Endothelial cell of hepatic sinusoid (primary cell): ENCODE measurements at regions not wholly inside any gene's neighbourhood (a gene's known extent, or its start where the extent isn't known, plus 50 kb on each side); places are given as distances from the start of the nearest gene placed in this dataset.

Experiments used
- in situ Hi-C: cut with HindIII; loops from 2 replicates; pipeline ENCODE4 v1.10.0; 2017; ENCODE audit warnings: low sequenced_read_pairs

DNA sequence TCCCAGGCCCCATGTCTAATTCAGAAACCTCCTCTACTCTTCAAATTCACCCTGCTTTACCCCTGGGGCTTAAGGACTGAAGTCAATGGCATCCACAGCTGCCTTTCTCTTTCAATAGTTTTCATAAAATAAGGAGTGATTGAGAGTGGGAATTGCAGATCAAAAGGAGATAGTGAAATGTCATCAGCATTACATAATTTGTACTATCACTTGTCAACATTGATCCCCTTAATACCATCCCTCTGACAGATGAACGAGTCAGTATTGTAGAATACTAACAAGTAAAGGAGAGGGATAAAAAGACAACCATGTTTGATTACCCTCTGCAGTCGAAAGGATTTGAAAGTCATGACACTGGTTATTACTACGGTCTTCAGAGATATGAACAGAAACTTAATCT is 212.4 kb downstream of the TMEM114 start:
- in situ Hi-C loops, result loop anchor here (25.0 kb wide), 1 partner anchor 159 kb away; no protein-coding TSS in a partner anchor

DNA sequence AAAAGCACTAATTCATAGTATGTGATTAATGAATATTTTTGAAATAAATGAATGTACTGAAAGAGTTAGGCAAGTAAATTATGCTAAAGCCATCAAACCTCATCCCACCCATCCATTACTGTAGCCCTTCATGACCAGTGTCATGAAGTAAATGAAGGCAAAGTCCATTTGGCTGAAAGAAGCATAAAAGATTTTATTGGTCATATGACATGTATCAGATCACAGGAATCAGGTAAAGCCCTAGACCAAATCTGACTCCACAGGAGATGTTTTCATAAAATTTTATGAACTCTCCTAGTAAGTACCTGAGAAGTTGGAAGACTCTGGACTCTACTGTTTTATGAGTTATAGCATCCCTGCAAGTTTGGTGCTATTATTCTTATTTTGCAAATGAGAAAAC is 213.5 kb downstream of the TMEM114 start:
- in situ Hi-C loops, result loop anchor here (25.0 kb wide), 1 partner anchor 160 kb away; no protein-coding TSS in a partner anchor

DNA sequence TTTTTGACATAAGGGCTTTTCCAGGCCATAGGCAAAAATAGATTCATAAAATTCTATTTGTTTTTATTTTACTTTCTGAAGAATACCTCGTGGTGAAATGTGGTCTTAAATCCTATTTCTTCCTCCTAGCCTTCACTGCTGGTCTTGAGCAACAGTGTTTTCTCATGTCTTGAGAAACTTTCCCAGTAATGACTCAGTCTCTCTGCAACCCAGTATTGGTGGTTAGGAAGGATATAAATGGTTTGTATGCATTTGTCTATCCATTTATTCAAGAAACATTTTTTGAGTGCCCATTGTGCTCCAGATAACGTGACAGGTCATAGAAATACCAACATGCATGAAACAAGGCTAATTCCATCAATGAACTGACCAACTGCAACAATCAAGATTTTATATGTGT is 213.9 kb downstream of the TMEM114 start:
- in situ Hi-C loops, result loop anchor here (25.0 kb wide), 1 partner anchor 161 kb away; no protein-coding TSS in a partner anchor

DNA sequence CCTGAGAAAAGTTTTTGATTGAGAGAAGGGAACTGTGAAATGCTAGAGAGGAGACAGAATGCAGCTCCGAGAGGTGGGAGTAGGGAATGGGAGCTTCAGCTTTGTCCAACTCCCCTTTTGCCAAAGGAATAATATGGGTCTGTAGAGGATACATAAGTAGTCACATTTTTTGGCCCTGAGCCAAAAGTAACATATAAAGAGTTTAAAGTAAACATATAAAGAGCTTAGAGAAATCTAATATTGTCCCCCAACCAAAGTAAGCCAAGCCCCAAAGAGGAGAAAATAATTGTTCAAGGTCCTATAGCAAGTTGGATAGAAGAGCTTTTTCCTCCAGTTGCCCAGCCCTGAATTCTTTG is 215.1 kb downstream of the TMEM114 start:
- in situ Hi-C loops, result loop anchor here (25.0 kb wide), 1 partner anchor 162 kb away; no protein-coding TSS in a partner anchor

DNA sequence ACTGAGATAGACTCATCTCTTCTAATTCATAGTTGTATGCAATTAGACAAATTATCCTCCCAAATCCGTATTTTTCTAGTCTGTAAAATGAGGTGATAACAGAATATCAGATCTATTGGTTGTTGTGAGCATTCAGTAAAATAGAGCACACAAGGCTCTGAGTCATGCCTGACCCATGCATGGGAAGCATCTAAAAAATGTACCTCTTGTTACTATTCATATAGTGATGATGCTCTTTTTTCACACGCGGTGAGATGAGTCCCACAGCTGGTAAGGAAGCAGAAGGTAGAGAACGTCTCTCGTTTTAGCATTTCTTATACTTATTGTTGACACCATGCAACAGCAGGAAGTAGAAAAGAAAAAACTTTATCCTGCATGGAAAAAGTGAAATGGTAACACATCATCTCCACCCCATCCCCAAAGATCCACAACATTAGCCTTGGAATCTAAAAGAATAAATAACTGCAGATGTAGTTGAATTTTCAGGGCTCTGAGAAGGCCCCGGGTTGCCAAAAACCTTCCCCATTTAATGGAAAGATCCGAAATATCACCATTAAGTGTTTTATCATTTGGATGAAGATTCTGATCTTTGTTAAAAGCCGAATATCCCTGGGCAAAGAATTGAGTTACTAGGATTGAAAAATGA is 215.6 kb downstream of the TMEM114 start:
- in situ Hi-C loops, result loop anchor here (25.0 kb wide), 1 partner anchor 163 kb away; no protein-coding TSS in a partner anchor

DNA sequence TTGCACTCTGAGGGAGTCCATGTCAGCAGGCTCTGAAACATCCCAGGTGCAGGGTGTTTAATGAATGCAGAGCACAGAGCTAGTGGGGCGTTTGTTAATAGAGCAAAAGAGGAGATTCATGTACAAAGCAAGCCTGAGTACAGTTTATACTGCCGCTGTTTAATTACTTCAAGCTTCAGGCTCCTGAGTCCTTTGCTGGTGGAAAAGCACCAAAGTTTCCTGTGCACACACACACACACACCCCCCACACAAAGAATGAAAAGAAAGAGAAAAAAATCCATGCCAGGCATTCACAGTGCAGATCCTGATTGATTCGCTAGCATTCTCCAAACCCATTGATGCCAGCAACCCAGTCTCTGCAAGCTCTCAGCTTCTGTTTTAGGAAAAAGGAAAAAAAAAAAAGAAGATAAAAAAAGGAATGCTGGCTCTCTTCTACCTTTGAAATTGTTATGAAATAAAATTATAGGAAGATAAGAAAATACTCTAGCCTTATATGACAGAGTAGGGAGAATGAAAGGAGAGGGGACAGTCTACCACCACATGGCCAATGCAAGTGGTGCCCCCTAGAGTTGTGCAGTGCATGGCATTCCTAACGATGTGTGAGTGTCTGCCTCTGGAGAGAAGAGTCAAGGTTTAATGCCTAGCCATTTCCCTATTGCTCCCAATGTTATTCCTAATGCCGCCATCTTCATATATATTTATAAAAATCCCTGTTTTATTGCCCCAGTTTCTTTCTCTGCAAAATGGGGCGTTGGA is 216.5 kb downstream of the TMEM114 start:
- in situ Hi-C loops, result no loop called here

DNA sequence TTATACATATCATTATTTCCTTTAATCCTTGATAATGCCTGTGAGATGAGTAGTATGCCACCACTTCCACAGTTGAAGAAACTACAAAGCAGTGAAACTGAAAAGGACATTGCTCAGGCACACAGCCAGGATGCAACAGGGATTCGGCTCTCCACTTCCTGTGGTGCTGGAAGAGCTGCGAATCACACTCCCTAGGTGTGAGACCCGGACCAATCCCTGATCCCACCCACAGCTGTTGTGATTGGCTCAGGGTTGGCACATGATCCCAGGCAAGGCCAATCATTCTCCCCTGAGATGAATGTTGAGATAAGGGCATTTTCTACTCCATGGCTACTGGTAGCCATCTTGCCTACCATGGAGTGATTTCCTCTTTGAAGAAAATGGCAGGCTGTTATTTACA is 218.2 kb downstream of the TMEM114 start:
- in situ Hi-C loops, result no loop called here

DNA sequence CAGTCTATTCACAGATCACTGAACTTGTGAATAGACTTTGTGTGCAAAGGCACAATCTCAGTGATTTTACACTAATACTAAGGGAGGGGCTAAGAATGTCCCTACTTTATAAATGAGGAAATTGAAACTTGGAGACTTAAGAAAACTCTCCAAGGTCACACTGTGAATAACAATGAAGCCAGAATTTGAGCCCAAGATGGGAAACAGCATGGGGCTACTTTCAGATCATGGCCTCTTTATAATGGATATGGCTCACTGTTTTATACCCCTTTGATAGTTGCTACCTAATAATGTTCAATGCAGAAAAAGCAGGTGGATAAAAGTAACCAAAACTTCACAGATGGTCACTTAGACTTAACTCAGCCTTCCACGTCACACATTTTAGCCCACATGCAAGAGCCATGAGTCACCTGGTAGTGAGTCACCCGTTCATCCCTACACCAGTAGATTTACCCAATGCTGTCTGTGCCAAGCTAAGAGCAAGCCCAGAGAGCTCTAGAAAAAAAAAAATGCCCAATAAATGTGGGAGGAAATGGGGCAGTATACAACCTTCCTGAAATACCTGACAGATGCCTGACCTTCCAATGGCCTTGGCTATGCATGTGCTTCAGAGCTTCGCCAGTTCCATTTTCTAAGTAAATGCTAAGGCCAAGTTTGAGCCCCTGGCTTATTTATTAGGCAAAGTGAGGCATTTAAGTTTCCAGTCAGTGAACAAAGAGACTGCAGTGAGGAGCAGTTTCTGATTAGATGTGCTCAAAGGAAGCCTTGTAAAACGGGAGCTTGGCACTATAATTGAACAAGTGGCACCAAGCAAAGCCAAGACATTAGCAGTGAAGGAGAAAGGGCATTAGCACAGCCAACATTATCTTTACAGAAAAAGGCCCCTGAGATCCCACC is 219.7 kb downstream of the TMEM114 start:
- in situ Hi-C loops, result no loop called here

DNA sequence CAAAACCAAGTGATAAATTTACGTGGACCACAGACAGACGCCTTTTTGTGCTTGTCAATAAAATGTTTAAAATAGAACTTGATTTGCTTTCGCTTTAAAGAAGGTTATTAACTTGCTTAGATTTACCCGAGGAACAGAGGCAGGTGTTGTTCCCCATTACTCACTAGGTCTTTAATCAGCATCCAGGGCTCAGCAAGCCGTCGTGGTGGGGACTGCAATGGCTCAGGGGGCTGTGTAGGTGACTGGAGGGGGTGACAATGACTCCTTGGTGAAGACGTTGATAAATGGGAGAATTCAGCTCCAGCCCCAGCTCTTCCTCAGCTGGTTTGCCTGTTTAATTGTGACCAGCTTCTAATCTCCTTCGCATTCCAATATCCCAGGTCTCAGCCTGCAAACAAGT is 231.4 kb downstream of the TMEM114 start:
- in situ Hi-C loops, result no loop called here

DNA sequence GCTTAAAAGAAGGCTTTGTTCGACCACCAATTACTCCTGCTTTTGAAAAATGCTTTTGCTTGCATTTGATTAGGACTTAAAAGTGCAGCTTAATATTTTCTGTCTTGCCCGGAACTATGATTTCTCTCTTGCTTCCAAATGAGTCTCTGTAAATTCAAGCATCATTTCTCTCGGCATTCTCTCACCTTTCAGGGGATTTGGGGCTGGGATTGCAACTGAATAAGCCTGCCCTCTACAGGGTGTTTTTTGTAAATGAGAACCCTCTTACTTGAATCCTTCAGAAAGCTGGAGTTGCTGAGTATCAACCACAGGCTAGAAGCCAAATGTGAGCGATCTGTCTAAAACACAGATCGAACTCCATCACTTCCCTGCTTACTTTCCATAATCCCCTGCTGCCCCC is 234.6 kb downstream of the TMEM114 start:
- in situ Hi-C loops, result no loop called here

DNA sequence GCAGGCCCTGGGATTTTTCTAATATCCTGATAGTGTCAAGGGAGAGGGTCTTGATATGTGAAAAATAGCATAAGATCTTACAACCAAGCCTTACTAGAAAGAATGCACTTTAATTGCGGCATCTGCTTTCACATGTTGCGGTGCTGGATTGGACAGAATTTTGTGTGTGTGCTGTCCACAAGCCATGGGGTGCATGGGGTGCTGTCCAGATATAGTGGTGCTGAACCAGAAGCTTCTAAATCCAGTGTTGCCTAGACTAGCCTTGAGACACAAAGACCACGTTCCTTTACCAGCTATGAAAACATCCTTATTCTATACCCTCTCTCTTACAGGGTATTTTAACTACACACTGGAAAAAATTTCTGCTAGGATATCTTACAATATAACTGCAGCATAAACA is 244.0 kb downstream of the TMEM114 start:
- in situ Hi-C loops, result no loop called here

DNA sequence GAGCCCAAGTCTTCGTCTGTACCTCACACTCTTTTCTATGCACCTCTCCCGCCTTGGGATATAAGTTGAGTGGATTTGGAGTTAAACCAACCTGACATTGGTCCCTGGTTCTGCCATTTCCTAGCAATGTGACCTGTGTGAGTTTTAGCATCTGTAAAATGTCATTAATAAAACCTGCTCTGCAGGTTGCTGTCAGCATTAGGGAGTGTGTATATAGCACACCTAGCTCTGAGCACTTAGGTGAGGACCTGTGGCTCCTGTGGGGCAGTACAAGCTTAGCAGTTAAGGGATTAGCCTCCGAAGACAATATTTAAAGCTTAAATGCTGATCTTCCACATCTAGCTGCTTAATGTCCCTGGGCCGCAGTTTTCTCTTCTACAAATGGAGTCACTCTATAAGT is 248.0 kb downstream of the TMEM114 start:
- in situ Hi-C loops, result loop anchor here (5.0 kb wide), 1 partner anchor 45 kb away; no protein-coding TSS in a partner anchor

DNA sequence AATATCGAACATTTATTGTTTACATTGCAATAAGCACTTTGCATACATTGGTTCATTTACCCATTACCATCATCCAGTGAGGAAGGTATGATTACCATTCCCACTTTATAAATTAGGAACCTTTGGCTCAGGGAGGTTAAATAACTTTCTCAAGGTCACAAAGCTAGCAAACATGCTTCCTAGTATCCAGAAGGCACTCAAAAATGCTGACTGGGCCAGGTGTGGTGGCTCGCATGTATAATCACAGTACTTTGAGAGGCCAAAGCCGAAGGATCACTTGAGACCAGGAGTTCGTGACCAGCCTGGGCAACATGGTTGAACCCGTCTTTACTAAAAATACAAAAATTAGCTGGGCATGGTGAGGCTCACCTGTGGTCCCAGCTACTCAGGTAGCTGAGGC is 259.6 kb downstream of the TMEM114 start:
- in situ Hi-C loops, result no loop called here

DNA sequence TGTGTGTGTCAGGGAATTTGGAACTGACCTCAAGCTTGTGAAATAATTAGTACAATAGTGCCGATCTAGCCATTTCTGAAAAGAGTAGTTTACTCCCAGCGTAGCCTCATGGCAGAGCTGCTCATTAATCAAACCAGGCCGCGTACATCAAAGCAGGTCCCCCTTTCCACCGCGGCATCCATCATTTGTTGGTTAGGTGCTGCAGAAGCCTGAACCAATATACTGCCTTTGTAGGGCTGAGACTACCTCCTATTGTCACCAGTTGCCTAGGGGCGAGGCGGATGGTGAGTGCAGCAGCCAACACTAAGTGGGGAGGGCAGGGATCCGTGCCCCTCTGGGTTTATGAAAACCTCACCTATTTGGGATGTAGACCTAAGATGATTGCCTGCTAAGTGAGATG is 264.1 kb downstream of the TMEM114 start:
- in situ Hi-C loops, result no loop called here

DNA sequence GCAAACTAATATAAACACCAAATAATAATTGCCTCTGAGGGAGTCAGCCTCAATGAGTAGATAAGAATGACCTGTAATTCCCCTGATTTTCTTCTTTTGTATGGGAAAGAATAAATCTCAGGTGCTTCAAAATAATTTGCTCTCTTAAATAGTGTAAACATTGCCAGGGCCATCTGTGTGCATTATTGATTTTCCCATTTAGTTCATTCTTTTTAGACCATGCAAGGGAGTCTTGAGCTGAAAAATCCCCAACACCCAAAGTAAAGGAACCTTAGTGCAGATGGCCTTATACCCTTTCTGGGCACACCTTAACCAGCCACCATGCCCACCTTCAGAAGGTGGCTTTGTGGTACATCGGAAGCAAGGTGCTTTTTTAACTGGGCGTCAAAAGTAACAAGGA is 267.2 kb downstream of the TMEM114 start:
- in situ Hi-C loops, result no loop called here

DNA sequence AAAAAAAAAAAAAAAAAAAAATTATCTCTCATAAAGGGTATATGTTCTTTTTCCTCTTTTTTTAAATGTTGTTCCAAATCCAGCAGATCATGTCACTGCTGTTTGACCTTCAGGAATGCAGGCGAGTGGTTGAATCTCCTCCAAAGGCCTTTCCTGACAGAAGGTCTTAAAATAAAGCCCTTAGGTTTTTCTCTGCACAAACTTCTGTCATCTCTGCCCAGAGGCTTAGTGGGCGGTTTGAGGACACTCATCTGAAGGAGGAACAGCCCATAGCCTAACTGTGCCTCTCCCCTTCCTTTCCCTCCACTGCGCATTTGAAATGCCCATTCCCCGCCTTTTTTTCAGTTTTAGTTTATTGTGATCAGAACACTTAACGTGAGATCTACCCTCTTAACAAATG is 270.2 kb downstream of the TMEM114 start:
- in situ Hi-C loops, result no loop called here

DNA sequence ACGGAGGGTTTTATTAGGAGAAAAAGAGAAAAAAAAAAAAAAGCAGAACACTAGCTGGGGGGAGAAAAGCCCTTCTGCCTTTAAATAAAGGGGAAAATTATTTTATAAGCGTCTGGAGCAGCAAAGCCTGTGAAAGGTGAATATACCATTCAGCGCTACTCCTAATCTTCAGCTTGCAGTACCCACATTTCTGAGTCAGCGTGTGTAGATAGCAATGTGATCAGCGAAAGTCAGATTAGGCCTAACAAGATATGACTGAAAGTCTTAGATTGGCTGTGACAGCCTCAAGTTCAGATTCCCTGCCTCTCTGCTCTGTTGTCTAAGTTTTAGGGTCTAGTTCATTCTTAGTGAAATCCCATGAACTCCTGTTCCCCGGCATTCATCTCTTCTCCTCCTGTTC is 279.5 kb downstream of the TMEM114 start:
- in situ Hi-C loops, result no loop called here

DNA sequence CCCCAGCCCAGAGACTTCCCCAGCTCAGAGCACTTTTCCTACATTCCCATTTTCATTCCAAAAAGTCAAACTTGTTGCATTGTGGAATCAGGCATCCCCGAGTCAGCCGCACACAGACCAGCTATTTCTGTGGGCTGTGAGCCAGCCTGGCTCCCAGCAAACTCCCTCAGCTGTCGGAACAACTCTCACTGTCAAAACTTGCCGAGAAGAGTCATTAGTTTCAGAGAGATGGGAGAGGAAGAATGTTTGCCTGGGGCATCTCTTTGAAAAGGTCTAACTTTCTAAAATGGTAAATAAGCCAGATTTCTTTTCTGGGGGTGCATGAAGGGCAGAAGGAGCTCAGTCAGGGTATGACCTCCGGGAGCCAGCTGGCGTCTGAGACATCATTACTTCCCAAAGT is 280.0 kb downstream of the TMEM114 start:
- in situ Hi-C loops, result no loop called here

DNA sequence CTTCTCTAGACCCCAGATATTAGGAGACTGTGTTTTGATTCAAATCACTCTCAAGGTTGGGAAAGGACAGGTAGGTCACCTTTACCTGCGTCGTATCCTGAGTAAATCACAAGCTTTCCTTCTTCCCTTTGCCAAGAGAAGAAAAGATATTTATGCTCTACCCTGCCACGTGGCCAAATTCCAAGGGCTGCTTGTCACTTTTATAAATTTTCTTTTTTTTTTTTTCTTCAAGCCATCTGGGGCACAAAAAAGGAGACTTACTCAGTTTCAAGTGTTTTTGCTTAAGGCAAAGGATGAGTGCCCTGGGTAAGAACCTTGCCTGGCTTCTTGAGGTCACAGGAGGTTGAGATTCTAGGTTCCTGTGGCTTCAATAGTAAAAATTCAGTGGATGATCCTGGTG is 285.1 kb downstream of the TMEM114 start:
- in situ Hi-C loops, result no loop called here

DNA sequence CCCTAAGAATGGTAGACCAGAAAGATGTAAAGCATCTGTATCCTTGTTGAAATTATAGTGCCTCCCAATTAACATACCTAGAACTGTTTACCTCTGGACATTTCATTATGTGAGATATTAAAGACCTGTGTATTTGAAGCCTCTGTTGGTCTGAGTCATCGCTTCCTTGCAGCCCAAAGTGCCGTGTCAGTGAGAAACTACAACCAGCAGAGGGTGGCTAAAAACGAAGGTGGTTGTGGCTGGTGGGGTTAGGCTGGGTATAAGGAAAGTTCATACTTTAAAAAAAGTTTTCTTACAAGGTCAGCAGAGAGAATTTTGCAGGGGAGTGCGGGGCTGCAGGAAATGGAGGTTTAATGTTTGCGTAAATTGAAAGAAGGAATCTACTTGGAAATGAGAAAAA is 290.7 kb downstream of the TMEM114 start:
- in situ Hi-C loops, result no loop called here

DNA sequence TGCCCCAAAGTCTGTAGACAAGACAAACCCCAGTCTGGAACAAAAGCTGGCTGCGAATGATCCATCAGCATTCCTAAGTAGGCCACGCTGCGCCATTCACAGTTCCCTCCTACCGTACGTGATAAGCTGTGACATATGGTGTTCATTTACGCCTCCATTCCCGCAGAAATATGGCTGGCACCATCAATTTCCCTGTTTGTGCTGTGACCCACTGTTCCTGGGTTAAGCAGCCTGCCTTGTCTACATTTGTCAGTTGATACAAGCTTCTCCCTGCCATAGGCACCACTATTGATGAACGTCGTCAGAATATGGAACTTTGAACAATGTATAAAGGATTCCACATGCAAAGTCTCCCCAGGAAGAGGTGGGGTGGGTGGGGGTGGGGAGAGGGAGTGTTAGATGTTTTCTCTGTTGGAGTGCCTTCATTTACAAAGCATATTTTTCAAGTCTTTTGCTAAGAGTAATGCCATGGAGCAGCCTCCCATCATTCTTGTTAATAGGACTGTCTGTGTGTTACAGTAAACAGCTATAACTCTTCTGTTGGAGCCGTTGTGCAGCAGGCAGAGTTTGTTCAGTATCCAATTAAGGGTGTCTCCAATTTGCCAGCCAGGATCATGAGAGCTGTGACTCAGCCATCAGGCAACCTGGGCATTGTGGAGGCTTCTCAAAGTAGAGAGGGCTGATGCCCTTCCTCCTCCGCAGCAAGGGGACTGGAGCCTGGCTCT is 294.6 kb downstream of the TMEM114 start:
- in situ Hi-C loops, result no loop called here
